Activated naive CD8-positive, alpha-beta T cell treated with anti-CD3 and anti-CD28 coated beads, Interleukin-2, amount 50 U/mL, for 16 hours (primary cell): ENCODE measurements at regions not wholly inside any gene's neighbourhood (a gene's known extent, or its start where the extent isn't known, plus 50 kb on each side); places are given as distances from the start of the nearest gene placed in this dataset.
"Not testable (repeated sequence)": the region's sequence is repeated elsewhere in the genome, so short reads cannot be mapped to it uniquely, and the experiment has no call there.

Experiments used
- DNase-seq: peaks from one replicate; pipeline ENCODE4 v3.0.0-alpha.2; 2020; ENCODE audit warnings: low read depth, low spot score

DNA sequence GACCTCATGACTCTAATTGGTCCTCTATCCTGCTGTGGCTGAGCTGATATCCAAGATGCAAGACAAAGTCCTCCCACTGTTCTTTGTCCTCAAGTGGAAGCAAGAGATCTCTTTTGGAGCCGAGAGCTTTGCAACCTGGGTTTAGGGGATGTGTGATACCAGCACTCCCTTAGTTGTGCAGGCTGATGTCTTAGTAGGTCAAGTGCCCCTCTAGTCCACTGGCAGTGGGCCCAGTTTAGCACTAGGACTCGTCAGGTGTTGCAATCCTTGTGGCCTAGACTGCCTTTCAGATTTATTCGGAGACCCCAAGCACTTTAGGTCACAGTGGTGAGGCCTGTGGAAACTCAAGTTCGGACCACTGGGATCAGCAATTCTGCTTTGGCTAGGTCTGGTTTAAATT is 64.0 kb downstream of the GPRASP3 start:
- DNase-seq: no peak

DNA sequence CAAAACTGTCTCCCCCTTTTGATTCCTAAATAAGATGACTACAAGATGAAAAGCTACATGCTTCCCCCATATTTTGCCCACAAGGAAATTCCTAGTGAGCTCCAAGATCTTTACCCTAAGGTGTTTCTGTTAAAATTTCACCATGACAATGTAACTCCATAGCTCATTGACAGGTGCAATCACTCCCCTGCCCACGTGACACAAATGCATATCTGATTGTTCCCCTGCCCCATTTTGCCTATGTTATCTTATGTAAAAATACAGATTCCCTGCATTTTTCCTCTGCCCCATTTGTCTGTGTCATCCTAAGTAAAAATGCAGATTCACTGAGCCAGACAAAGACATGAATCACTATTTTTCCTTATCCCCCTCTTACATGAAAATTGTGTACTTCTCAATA is 66.7 kb downstream of the GPRASP3 start:
- no peak for DNase-seq

DNA sequence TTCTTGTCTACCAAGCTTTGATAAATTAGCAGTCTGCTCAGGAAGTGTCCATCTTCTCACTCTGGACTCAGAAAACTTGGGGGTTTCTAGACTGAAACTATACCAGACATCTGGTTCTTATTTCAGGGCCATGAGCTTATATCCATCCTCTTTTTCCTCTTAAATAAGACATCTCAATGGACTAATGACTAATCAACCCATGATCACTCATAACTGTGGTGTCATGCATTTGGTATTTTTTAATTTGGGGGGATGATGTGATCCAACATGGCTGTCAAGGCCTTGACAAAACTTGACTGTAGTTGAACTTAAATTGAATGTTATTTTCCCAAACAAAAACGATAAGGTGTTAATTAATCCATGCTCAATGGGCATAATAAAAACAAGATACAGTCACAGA is 87.8 kb downstream of the GPRASP3 start:
- DNase-seq: no peak

DNA sequence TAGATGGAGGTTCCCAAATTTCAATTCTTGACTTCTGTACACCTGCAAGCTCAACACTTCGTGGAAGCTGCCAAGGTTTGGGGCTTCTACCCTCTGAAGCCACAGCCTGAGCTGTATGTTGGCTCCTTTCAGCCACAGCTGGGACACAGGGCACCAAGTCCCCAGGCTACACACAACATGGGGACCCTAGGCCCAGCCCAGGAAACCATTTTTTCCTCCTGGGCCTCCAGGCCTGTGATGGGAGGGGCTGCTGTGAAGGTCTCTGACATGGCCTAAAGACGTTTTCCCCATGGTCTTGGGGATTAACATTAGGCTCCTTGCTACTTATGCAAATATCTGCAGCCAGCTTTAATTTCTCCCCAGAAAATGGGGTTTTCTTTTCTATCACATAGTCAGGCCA is 97.7 kb downstream of the GPRASP3 start:
- not testable (repeated sequence) for DNase-seq

DNA sequence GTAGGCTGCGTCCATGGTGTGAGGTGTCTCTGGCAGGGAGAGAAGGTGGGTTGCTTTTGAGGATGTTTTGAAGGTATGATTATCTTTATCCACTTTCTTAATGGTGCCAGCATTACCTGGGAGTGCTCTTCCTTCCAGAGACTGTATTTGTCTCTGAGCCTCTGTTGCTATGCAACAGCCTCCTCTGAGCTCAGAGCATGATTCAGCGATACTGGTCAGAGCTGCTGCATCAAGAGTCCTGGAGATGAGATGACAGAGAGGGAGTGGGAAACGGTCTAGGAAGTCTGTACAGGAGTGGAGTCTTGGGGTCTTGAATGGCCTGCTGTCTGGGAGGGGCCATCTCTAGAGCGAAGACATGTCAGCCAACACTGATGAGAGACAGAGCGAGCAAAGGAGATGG is 104.4 kb upstream of the RAB40AL start:
- no peak for DNase-seq

DNA sequence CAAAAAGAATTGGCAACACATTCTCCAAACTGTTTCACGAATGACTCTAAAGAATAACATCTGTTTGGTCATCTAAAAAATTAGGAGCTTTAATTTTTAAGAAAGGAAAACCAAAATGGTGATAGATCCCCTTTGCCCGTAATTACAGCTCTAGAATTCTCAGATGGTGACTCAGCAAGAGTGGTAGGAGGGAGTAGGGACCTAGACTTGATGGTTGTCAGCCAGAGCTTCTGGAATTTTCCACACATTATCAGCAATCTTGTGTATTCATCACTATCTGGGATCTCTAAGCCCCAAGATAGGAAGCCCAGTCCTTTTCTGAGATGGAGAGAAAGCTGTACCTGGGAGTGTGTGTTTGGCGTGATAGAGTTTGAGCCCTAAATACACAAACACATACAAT is 103.9 kb upstream of the RAB40AL start:
- DNase-seq: no peak

DNA sequence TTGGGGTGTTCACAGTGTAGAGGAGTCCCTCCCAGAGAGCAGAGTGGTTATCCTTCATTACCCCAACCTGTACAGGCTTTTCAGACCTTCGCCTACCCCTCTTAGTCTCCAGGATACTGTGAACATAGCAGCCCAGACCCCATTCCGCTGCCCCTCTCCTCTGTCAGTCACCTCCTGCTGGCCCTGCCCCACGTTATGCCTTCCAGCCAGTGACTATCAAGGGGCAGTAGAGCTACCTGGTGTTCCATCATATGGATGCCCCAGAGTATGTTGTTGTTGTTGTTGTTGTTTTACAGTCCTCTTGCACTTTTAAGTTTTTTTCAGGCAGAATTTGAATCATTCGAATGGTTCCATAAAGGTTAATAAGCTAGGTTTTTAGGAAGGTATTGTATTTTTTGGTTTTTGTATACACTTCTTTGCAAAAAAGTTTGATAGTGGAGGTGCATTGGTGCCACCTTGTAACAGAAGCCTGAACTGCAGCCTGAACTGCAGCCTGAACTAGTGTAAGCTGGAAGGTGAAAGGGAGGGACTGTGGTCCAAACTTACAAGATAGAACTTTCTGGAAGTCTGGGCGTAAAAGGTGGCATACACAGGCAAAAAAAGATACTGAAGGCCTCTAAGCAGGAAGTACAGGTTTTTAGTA is 101.4 kb upstream of the RAB40AL start:
- no peak for DNase-seq

DNA sequence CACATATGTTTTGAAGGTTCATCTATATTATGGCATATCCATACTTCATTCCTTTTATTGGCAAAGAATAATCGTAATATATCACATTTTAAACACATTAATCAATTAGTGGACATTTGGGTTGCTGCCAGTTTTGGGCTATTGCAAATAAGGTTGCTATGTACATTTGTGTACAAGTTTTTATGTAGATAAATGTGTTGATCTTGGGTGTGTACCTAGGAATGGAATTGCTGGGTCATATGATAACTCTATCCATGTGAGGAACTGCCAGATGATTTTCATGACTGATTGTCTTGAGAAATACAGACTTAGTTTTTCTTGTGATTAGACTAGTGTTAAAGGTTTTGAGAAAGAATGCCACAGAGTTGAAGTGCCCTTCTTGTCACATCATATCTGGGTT is 99.2 kb upstream of the RAB40AL start:
- no peak for DNase-seq

DNA sequence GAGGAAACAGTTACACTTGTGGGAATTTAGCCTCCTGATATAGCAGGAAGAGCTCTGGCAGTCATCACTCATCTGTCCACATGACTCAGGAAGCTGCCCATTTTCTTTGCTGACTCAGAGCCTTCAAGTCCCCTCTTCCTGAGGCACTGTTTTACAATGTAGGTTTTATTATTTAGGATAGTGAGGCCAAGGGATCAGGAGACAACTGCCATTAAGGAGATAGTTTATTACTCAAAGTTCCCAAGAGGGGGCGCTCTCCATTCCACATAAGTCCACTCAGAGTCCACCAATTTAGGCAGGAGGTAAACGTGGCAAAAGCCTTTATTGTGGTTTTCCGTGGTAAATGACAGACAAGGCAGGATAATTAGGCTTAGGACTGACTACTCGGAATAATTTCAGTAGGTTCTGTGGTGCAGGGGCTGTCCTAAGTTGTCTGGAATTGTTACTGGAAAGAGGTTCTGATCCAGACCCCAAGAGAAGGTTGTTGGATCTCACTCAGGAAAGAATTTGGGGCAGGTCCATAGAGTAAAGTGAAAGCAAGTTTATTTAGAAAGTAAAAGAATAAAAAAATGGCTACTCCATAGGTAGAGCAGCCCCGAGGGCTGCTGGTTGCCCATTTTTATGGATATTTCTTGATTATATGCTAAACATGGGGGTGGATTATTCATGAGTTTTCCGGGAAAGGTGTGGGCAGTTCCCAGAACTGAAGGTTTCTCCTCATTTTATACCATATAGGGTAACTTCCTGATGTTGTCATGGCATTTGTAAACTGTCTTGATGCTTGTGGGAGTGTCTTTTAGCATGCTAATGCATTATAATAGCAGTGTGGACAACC is 96.0 kb upstream of the RAB40AL start:
- DNase-seq: no peak

DNA sequence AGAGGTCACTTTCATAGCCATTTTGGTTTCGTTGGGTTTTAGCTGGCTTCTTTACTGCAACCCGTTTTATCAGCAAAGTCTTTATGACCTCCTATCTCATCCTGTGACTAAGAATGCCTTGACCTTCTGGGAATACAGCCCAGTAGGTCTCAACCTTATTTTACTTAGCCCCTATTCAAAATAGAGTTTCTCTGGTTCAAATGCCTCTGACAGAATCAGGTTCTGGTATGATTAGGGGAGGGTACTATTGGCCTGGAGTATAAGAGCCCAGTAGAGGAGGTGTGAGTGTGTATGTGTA is 95.4 kb upstream of the RAB40AL start:
- DNase-seq: no peak

DNA sequence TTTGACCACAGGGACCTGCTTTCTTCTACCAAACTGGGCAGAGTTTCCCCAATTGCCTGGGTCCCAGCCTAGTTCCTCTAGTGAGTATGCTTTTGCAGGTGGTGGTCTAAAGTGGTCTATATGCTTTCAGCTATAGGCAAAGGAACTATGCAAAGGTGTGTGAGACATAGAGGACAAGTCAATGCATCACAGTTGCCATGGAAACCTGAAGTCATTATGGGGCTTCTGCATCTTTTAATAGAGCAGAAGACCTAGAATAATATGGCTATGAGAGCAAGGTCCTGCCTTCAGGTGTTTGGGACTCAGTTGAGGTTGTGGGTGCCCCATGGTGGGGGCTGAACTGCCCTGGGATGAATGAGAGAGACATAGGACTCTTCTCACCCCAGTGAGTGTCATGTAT is 92.1 kb upstream of the RAB40AL start:
- DNase-seq: no peak

DNA sequence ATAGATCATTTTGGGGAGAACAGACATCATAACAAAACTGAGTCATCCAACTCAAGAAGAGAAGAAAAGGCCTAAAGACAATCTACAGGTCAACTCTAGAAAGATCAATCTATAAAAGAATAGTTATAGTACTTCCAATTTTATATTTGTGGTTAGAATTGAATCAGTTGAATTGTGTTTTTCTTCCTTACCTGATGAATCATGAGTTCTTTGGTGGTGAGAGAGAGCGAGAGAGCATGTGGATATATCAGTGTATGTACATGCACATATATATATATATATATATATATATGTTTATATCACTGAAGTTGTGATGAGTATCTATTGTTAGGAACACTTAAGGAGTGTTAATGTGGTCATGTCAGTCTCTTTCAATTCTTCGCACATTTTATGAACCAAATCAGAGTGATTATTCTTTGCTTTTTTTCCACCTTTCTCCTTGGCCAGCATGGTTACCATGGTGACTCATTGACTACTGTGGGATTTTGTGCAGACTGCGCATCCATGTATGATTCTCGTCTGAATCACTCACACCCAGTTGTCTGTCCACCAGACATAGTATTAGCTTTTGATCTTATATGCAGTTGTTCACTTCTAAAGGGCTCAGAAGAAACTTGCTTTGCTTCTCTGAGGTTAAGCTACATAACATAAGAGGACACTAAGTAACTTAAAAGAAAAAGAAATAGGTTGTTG is 90.4 kb upstream of the RAB40AL start:
- DNase-seq: no peak

DNA sequence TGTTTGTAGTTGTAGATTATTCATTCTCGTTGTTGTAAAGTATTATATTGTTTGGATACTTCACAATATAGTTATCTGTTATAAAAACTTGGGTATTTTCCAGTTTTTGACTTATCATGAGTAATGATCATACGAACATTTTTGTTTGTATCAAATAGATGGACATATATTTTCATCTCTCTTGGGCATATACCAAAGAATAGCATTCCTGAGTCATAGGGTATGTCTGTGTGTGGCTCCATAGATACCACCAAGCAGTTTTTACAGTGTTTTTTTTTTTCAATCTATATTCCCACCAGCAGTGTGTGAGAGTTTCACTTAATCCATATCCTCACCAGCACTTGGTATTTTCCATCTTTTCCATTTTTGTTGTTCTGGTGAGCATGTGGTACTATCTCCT is 89.7 kb upstream of the RAB40AL start:
- no peak for DNase-seq

DNA sequence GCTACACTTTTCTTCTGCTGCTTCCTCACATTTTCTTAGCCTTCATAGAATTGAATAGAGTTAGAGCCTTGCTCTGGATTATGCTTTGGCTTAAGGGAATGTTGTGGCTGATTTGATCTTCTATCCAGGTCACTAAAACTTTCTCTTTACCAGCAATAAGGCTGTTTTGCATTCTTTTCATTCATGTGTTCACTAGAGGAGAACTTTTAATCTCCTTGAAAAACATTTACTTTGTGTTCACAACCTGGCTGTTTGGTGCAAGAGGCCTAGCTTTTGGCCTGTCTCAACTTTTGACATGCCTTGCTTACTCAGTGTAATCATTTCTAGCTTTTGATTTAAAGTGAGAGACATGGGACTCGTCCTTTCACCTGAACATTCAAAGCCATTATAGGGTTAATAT is 87.7 kb upstream of the RAB40AL start:
- DNase-seq: no peak

DNA sequence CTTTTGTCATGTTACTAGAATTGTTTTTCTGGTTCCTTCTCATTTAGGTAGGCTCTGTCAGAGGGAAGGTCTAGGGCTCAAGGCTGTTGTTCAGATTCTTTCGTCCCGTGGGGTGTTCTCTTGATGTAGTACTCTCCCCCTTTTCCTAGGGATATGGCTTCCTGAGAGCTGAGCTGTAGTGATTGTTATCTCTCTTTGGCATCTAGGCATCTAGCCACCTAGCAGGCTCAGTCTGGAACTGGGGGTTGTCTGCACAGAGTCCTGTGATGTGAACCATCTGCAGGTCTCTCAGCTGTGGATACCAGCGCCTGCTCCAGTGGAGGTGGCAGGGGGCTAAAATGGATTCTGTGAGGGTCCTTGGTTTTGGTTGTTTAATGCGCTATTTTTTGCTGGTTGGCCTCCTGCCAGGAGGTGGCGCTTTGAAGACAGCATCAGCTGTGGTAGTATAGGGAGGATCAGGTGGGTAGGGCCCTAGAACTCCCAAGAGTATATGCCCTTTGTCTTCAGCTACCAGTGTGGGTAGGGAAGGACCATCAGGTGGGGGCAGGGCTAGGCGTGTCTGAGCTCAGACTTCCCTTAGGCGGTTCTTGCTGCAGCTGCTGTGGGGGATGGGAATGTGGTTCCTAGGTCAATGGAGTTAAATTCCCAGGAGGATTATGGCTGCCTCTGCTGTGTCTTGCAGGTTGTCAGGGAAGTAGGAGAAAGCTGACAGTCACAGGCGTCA is 78.1 kb upstream of the RAB40AL start:
- not testable (repeated sequence) for DNase-seq

DNA sequence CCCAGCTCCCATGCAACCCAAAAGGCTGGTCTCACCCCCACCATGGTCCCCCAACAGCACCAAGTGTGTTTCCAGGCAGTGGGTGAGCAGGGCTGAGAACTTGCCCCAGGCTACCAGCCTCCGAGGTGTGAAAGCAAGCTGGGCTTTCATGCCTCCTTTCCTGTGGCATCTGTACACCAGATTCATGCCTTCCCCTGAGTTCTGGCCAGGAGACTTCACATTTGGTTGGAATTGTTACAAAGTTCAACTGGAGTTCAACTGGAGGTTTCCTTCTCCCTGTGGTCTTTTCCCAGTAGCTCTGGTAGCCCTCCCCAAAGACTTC is 77.6 kb upstream of the RAB40AL start:
- DNase-seq: no peak

DNA sequence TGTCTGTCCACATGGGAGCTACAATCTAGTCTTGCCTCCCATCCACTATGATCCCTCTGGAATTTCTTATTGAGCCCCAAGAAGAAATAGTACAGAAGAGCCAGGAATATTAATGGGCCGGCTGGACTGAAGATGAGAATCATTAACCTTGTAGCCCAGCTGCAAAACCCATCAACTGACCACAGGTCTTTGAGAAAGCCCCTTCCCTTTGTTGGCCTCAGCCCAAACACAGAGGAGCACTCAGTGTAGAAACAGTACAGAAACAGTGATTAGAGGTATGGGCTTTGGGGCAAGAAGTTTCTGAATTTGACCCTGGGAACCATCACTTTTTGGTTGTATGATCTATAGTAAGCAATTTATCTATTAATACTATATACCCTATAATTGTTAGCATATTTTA is 76.8 kb upstream of the RAB40AL start:
- no peak for DNase-seq

DNA sequence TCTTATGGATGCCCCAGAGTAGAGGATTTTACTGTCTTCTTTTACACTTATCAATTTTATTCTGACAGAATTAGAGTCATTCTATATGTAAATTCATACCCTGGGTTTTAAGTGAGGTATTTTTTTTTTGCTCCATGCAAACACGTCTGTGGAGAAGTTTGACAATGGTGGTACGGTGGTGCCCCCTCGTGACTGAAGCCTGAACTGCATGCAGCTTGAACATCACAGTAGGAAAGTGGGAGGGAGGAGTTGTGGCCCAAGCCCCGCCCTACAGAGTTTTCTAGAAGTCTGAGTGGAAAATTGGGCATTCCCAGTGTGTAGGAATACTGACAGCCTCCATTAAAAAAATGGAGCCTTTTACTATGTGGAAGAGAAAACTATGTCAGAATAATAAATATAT is 73.3 kb upstream of the RAB40AL start:
- peak; percentile 49 for DNase-seq

DNA sequence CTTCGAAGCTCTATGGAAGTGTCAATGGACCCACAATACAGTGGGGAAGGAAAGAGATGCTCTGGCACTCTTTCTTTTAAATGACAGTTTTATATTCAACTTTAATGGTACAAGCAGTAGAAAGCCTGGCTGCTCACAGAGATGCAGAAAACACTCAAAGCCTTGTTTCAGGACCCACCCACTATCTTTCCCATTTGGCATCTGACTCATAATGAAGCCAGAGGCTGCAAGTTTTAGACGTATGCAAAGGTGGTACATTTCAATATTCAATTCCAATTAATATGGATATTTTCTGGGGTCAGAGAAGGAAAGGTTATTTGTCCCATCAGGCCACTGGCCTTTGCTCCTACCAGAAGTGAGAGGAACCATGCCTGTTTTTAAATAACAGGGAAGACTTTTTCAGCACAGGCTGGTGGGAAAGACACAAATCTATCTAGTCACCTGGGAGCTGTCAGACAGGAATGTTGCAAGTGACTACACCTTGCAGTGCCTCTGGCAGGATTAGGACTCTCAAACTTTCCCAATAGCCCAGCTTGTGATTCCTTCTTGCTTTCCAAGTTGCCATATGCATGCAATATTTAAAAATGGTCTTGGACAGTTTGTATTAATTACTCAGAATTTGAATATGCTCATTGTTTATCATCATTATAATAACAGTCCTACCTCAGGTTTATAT is 70.0 kb upstream of the RAB40AL start:
- DNase-seq: no peak

DNA sequence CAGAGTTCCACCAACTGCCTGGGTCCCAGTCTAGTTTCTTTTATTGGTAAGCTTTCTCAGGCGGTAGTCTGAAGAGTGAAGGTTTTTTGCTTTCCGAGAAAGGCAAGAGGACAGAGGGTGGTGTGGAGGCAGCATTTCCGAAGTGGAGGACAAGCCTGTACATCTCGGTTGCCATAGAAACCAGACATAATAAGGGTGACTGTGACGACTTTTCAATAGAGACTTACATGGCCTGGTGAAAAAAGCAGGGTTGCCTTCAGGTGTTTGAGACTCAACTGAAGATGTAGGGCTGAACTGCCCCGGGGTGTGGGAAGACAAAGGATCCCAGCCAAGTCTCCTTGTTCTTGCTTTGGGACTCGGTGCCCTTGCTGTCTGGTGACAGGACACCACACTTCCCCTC is 53.6 kb upstream of the RAB40AL start:
- DNase-seq: no peak
